ENCODE measurements at regions not wholly inside any gene's neighbourhood (a gene's known extent, or its start where the extent isn't known, plus 50 kb on each side); places are given as distances from the start of the nearest gene placed in this dataset.

- Histone ChIP-seq H4K20me1 (ENCODE audit: control insufficient read depth, insufficient read depth, insufficient read length) (no peaks in the 10 kb centered on the region), H3K4me1 (ENCODE audit: insufficient read depth, low read length) (no peaks in the 10 kb centered on the region), H3K56ac (ENCODE audit: insufficient read length, low read depth, low read length) (no peak overlapping the region), H3T11ph (ENCODE audit: low read length) (no peak overlapping the region), H4K91ac (ENCODE audit: insufficient read length, low read depth, low read length) (no peak overlapping the region), H3K4ac (ENCODE audit: low read depth, low read length) (no peak overlapping the region), H3K27ac (ENCODE audit: insufficient read length, low read depth, low read length) (no peak overlapping the region), H3K14ac (ENCODE audit: insufficient read depth, low read length) (no peak overlapping the region), H2BK120ac (ENCODE audit: low read depth, low read length, poor library complexity, severe bottlenecking) (no peak overlapping the region), H3K23ac (ENCODE audit: insufficient read length, low read depth, low read length) (no peak overlapping the region), H3K79me1 (ENCODE audit: insufficient read depth, low read depth, low read length, poor library complexity, severe bottlenecking) (no peaks in the 10 kb centered on the region), H4K8ac (replicated peaks; ENCODE audit: insufficient read length, low read depth, low read length) (no peak overlapping the region), H3K23me2 (ENCODE audit: insufficient read length, low read depth, low read length, poor library complexity, severe bottlenecking) (no peaks in the 10 kb centered on the region), H2BK15ac (ENCODE audit: low read depth, low read length) (no peak overlapping the region), H4K5ac (ENCODE audit: insufficient read length, low read depth, low read length) (no peak overlapping the region), H3K27me3 (ENCODE audit: insufficient read depth, low read length) (no peaks in the 10 kb centered on the region), H2AK5ac (ENCODE audit: insufficient read length, low read length) (no peak overlapping the region), H3K9ac (ENCODE audit: extremely low read depth, insufficient read length, low read length) (no peak overlapping the region), H3K18ac (ENCODE audit: insufficient read length, low read depth, low read length) (no peak overlapping the region), H3K9me3 (ENCODE audit: control insufficient read depth, low read depth, low read length) (no peaks in the 10 kb centered on the region), H2BK5ac (ENCODE audit: insufficient read length, low read length) (no peak overlapping the region), H2AFZ (ENCODE audit: low read length) (no peak overlapping the region), H2BK20ac (ENCODE audit: low read depth, low read length, poor library complexity, severe bottlenecking) (no peak overlapping the region), H3K79me2 (ENCODE audit: insufficient read depth, low read length) (no peaks in the 10 kb centered on the region), H3K4me2 (ENCODE audit: insufficient read depth, insufficient read length, low read length) (no peak overlapping the region), H2BK12ac (ENCODE audit: insufficient read length, low read depth, low read length) (no peak overlapping the region)
- Mint-ChIP-seq H3K27me3 (ENCODE audit: low read depth) (no peaks in the 10 kb centered on the region; the same call in 1 of the 2 replicates), H3K4me3 (no peak overlapping the region), H3K4me1 (peaks cover 0 to 3% of the 10 kb centered on the region in 2 experiments; a peak in 2 of 4 replicates), H3K9me3 (no peaks in the 10 kb centered on the region), H3K27ac (no peak overlapping the region), H3K36me3 (ENCODE audit: insufficient read depth in 1 of 3, low read depth in 3 of 3) (no peaks in the 10 kb centered on the region; a peak in 1 of 7 replicates)
- DNase-seq = no peak
- no peak for TF ChIP-seq CTCF (conservative IDR thresholded peaks at IDR 0.05)
- no CpG with 5 or more reads among the region's 2 CpGs for WGBS (ENCODE audit: extremely low coverage, insufficient read length, low lambda C conversion rate)
These were observed 245.3 kb upstream of the P2RY1 start for GRCh38 chr3:152589644-152590043.

Data from H9 (cell line).